Osteoblast (primary cell): ENCODE measurements at regions not wholly inside any gene's neighbourhood (a gene's known extent, or its start where the extent isn't known, plus 50 kb on each side); places are given as distances from the start of the nearest gene placed in this dataset.

Experiments
- DNase-seq: peaks from one replicate; pipeline ENCODE4 v3.0.0; 2011; ENCODE audit warnings: low spot score, mixed read lengths; ENCODE audit not compliant: insufficient read length; ENCODE audit errors: missing footprints
- H2AFZ ChIP-seq: 2 replicates; pipeline ENCODE4 v1.6.0; 2011; ENCODE audit warnings: mild to moderate bottlenecking, low read length
- H3K27ac ChIP-seq: 2 replicates; pipeline ENCODE4 v1.5.1; 2011; ENCODE audit warnings: mild to moderate bottlenecking, low read depth, low read length, moderate library complexity
- H3K27me3 ChIP-seq: 2 replicates; pipeline ENCODE4 v1.6.0; 2012; ENCODE audit warnings: mild to moderate bottlenecking, control low read depth, inconsistent platforms, low read length, moderate library complexity; ENCODE audit not compliant: insufficient read depth
- H3K36me3 ChIP-seq: 2 replicates; pipeline ENCODE4 v1.5.1; 2011; ENCODE audit warnings: mild to moderate bottlenecking, low read length, control low read depth, moderate library complexity; ENCODE audit not compliant: insufficient read depth
- H3K4me1 ChIP-seq: 2 replicates; pipeline ENCODE4 v1.5.1; 2011; ENCODE audit warnings: mild to moderate bottlenecking, low read length, control low read depth, moderate library complexity; ENCODE audit not compliant: insufficient read depth
- H3K4me2 ChIP-seq: 2 replicates; pipeline ENCODE4 v1.6.0; 2011; ENCODE audit warnings: mild to moderate bottlenecking, low read length; ENCODE audit not compliant: insufficient read depth
- H3K4me3 ChIP-seq: fragments of 200-600 bp; sonication (generic); 3 replicates; pipeline ENCODE4 v1.5.1; 2012; ENCODE audit warnings: mild to moderate bottlenecking, low read length, inconsistent platforms; ENCODE audit not compliant: insufficient read depth
- H3K79me2 ChIP-seq: 2 replicates; pipeline ENCODE4 v1.6.0; 2012; ENCODE audit warnings: mild to moderate bottlenecking, low read length, control low read depth, inconsistent platforms; ENCODE audit not compliant: insufficient read depth
- H3K9me3 ChIP-seq: 2 replicates; pipeline ENCODE4 v1.5.1; 2011; ENCODE audit warnings: low read depth, low read length, control low read depth
- H4K20me1 ChIP-seq: 2 replicates; pipeline ENCODE4 v1.6.0; 2012; ENCODE audit warnings: mild to moderate bottlenecking, low read length, control low read depth; ENCODE audit not compliant: insufficient read depth
- TF ChIP-seq, protein P1 (sequence below): IDR thresholded peaks from 2 replicates; pipeline ENCODE4 v1.5.1; 2011; ENCODE audit warnings: mild to moderate bottlenecking, low read depth, low read length, moderate library complexity; ENCODE audit errors: extremely low read depth

- no peaks in the 10 kb centered on the region for H3K36me3 ChIP-seq
- H3K27ac ChIP-seq = no peak overlapping the region
- TF ChIP-seq, protein P1, sequence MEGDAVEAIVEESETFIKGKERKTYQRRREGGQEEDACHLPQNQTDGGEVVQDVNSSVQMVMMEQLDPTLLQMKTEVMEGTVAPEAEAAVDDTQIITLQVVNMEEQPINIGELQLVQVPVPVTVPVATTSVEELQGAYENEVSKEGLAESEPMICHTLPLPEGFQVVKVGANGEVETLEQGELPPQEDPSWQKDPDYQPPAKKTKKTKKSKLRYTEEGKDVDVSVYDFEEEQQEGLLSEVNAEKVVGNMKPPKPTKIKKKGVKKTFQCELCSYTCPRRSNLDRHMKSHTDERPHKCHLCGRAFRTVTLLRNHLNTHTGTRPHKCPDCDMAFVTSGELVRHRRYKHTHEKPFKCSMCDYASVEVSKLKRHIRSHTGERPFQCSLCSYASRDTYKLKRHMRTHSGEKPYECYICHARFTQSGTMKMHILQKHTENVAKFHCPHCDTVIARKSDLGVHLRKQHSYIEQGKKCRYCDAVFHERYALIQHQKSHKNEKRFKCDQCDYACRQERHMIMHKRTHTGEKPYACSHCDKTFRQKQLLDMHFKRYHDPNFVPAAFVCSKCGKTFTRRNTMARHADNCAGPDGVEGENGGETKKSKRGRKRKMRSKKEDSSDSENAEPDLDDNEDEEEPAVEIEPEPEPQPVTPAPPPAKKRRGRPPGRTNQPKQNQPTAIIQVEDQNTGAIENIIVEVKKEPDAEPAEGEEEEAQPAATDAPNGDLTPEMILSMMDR = no peak
- H3K79me2 ChIP-seq = no peaks in the 10 kb centered on the region
- H3K4me3 ChIP-seq = no peak overlapping the region
- H3K4me1 ChIP-seq = no peaks in the 10 kb centered on the region
- no peak overlapping the region for H2AFZ ChIP-seq
- H3K9me3 ChIP-seq = no peaks in the 10 kb centered on the region
- H3K4me2 ChIP-seq = no peak overlapping the region
- no peaks in the 10 kb centered on the region for H4K20me1 ChIP-seq
- DNase-seq = no peak
- no peaks in the 10 kb centered on the region for H3K27me3 ChIP-seq
Observed at GRCh38 chr5:128825826-128826225, 139.5 kb upstream of the SLC27A6 start.

DNA sequence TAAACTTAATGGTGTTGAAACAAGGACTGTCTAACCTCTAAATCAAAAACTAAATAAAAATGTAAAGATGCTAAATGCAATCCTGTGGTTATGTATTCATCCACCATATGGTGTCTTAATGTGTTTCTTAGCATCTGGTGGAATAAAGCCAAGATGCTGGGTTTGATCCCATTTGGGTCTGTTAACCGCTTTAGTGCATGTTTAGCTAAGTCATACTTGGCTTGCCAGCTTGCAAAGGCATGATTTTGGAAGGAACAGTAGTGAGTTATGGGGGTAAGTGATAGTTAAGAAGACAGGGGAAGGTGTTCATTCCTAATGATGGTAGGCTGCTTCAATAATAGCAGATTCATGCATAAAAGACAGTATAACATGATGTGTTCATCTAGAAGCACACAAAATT, 139.0 kb upstream of the SLC27A6 start:
- Histone ChIP-seq H3K79me2 (no peaks in the 10 kb centered on the region), H3K27ac (no peak overlapping the region), H3K27me3 (no peaks in the 10 kb centered on the region), H3K4me2 (no peak overlapping the region), H4K20me1 (no peaks in the 10 kb centered on the region), H3K4me3 (no peak overlapping the region), H3K9me3 (no peaks in the 10 kb centered on the region), H2AFZ (no peak overlapping the region), H3K36me3 (no peaks in the 10 kb centered on the region), H3K4me1 (no peaks in the 10 kb centered on the region)
- TF ChIP-seq, protein P1 = no peak
- no peak for DNase-seq

GRCh38 chr5:128836571-128836970, 128.7 kb upstream of the SLC27A6 start:
- no peaks in the 10 kb centered on the region for H3K79me2 ChIP-seq
- H3K27ac ChIP-seq = no peak overlapping the region
- H3K36me3 ChIP-seq = no peaks in the 10 kb centered on the region
- no peaks in the 10 kb centered on the region for H3K4me1 ChIP-seq
- no peak for DNase-seq
- H3K9me3 ChIP-seq = no peaks in the 10 kb centered on the region
- H3K4me2 ChIP-seq = no peak overlapping the region
- no peak overlapping the region for H2AFZ ChIP-seq
- H4K20me1 ChIP-seq = no peaks in the 10 kb centered on the region
- TF ChIP-seq, protein P1 = no peak
- H3K27me3 ChIP-seq = no peaks in the 10 kb centered on the region
- H3K4me3 ChIP-seq = no peak overlapping the region

GRCh38 chr5:128838623-128839022, 126.7 kb upstream of the SLC27A6 start:
- H3K4me3 ChIP-seq = no peak overlapping the region
- DNase-seq = no peak
- H3K27ac ChIP-seq = no peak overlapping the region
- H3K36me3 ChIP-seq = no peaks in the 10 kb centered on the region
- H3K9me3 ChIP-seq = no peaks in the 10 kb centered on the region
- H3K4me2 ChIP-seq = no peak overlapping the region
- H3K4me1 ChIP-seq = no peaks in the 10 kb centered on the region
- H2AFZ ChIP-seq = no peak overlapping the region
- TF ChIP-seq, protein P1 = no peak
- no peaks in the 10 kb centered on the region for H4K20me1 ChIP-seq
- H3K79me2 ChIP-seq = no peaks in the 10 kb centered on the region
- no peaks in the 10 kb centered on the region for H3K27me3 ChIP-seq
